GM20000 (cell line): ENCODE measurements at regions not wholly inside any gene's neighbourhood (a gene's known extent, or its start where the extent isn't known, plus 50 kb on each side); places are given as distances from the start of the nearest gene placed in this dataset.

Experiments
- DNase-seq: peaks from one replicate; pipeline ENCODE4 v3.0.0; 2012; ENCODE audit warnings: low spot score
- TF ChIP-seq, protein P1 (sequence below): IDR thresholded peaks from 2 replicates; pipeline ENCODE4 v1.5.1; 2012; ENCODE audit warnings: mild to moderate bottlenecking, control low read depth; ENCODE audit errors: extremely low read depth, missing control alignments

DNA sequence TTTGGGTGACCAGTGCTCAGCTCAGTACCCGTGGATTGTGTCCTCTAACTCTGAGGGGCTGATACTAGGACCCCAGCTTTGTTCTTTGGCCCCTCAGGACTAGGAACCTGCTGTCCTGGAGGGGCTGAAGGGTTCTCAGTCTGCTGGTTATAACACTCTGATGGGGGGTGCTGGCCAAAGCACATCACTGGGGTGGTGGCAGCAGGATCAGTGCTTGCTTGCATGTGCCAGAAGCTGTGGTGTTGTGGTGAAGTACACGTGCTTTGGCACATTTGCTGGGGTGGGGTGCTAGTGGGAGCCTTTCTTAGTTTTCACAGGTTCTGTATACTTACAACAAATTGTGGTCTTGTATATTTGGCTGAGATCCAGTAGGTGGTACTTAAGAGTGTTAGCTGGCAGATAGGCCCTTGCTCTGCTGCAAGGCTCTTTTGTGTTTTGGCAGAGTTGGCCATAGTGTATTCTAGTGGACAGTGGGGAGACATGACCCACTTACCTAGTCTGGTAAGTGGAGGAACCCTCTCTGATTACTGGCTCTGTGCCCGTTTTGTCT, 344.3 kb downstream of the EDEM1 start:
- no peak for DNase-seq

DNA sequence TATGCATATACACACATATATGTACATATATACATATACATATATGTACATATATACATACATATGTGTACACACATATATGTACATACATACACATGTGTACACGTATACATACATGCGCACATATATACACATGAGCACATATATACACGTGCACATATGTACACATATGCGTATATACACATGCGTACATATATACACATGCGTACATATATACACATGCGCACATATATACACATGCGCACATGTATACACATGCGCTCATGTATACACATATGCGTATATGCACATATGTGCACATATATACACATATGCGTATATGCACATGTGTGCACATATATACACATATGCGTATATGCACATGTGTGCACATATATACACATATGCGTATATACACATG, 353.0 kb downstream of the EDEM1 start:
- TF ChIP-seq, protein P1, sequence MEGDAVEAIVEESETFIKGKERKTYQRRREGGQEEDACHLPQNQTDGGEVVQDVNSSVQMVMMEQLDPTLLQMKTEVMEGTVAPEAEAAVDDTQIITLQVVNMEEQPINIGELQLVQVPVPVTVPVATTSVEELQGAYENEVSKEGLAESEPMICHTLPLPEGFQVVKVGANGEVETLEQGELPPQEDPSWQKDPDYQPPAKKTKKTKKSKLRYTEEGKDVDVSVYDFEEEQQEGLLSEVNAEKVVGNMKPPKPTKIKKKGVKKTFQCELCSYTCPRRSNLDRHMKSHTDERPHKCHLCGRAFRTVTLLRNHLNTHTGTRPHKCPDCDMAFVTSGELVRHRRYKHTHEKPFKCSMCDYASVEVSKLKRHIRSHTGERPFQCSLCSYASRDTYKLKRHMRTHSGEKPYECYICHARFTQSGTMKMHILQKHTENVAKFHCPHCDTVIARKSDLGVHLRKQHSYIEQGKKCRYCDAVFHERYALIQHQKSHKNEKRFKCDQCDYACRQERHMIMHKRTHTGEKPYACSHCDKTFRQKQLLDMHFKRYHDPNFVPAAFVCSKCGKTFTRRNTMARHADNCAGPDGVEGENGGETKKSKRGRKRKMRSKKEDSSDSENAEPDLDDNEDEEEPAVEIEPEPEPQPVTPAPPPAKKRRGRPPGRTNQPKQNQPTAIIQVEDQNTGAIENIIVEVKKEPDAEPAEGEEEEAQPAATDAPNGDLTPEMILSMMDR: no peak
- no peak for DNase-seq

More for the DNA sequence above, 344.3 kb downstream of the EDEM1 start:
- TF ChIP-seq, protein P1: no peak

DNA sequence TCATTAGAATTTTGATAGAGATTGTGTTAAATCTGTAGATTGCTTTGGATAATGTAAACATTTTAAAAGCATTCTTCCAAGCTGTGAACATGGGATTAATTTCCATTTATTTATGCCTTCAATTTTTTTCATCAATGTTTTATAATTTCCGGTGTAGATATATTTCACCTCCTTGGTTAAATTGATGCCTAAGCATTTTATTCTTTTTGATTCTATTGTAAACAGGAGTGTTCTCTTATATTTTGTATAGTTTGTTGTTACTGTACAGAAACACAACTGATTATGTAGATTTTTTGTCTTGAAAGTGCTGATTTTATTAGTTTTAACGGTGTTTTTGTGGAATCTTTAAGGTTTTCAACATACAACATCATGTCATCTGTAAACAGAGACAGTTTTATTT, 355.0 kb downstream of the EDEM1 start:
- TF ChIP-seq, protein P1: no peak
- DNase-seq: no peak

DNA sequence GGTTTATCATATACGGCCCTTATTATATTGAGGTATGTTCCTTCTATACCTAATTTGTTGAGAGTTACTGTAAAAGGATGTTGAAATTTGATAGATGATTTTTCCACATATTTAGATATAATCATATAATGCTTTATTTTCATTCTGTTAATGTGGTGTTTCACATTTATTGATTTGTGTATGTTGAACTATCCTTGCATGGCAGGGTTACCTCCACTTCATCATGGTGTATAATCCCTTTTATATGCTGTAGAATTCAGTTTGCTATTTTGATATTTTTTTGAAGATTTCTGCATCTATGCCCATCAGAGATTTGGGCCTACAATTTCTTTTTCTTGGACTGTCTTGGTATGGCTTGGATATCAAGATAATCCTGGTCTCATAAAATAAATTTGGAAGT, 355.5 kb downstream of the EDEM1 start:
- TF ChIP-seq, protein P1: no peak
- no peak for DNase-seq

DNA sequence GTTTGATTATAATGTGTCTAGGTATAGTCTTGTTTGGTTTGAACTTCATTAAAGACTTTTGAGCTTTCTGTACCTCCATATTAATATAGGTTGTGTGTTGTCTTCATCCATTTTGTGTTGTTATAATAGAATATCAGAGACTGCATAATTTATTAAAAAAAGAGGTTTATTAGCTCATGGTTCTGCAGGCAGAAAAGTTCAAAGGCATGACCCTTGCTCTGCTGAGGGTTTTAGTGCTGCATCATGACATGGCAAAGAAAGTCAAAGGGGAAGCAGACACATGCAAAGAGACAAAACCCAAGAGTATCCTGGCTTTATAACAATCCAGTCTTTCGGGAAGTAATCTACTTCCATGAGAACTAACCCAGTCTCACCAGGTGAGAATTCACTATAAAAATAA, 358.2 kb downstream of the EDEM1 start:
- TF ChIP-seq, protein P1: no peak
- DNase-seq: no peak

DNA sequence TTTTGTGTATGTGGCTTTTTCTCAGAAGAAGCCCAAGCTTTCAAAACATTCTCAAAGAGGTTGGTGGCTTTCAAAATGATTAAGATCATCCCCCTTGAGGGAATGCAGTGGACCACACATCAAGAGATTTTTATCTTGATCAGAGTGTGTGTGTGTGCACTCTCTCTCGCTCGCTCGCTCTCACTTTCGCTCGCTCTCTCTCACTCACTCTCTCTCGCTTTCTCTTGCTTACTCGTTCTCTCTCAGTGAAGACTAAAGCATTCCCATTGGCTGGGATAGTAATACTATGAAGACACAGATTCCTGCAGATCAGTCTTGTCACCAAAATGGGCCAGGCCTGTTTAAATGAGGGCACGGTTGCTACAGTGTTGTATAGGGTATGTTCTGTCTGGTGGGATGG, 365.7 kb downstream of the EDEM1 start:
- TF ChIP-seq, protein P1: no peak
- no peak for DNase-seq

DNA sequence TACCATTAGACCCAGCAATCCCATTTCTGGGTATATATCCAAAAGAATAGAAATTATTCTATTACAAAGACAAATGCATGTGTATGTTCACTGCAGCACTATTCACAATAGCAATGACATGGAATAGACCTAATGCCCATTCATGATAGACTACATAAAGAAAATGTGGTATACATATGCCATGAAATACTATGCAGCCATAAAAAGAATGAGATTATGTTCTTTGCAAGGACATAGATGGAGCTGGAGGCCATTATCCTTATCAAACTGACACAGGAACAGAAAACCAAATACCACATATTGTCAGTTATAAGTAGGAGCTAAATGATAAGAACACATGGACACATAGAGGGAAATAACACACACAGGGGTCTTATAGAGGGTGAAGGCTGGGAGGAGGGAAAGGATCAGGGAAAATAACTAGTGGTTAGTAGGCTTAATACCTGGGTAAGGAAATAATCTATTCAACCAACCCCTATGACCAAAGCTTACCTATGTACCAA, 366.8 kb downstream of the EDEM1 start:
- TF ChIP-seq, protein P1: no peak
- DNase-seq: no peak
